Fibroblast of pulmonary artery (primary cell): ENCODE measurements at regions not wholly inside any gene's neighbourhood (a gene's known extent, or its start where the extent isn't known, plus 50 kb on each side); places are given as distances from the start of the nearest gene placed in this dataset.

Experiments used
- DNase-seq: peaks from one replicate; pipeline ENCODE4 v3.0.0-alpha.2; 2010; ENCODE audit warnings: low read depth
- H3K4me3 ChIP-seq: replicated peaks from 2 replicates; pipeline ENCODE4 v1.5.1; 2011; ENCODE audit warnings: low read depth, mild to moderate bottlenecking, control low read depth, low read length, moderate library complexity
- TF ChIP-seq, protein P1 (sequence below): IDR thresholded peaks from 2 replicates; pipeline ENCODE4 v1.5.1; 2011; ENCODE audit warnings: mild to moderate bottlenecking, control low read depth, low read length, inconsistent platforms; ENCODE audit errors: missing control alignments

DNA sequence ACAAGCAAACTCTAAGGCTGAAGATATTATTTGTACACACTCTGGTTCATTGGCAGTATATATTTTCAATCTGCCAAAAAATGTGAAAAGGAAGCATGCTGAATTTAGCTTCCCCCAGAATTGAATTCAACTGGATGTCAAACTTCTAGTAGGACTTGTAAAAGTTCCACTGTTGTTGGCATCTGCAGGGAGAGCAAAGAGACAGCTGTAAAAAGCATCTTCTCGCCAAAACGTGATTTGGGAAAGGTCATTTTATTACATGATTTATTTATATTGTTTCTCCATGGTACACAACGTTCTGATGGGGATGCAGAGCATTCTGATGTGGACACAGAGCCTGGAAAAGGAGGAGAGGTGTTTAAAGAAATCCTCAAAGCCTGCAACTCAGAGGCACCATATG is 196.7 kb upstream of the ADAMTS9 start:
- H3K4me3 ChIP-seq = no peak overlapping the region
- TF ChIP-seq, protein P1, sequence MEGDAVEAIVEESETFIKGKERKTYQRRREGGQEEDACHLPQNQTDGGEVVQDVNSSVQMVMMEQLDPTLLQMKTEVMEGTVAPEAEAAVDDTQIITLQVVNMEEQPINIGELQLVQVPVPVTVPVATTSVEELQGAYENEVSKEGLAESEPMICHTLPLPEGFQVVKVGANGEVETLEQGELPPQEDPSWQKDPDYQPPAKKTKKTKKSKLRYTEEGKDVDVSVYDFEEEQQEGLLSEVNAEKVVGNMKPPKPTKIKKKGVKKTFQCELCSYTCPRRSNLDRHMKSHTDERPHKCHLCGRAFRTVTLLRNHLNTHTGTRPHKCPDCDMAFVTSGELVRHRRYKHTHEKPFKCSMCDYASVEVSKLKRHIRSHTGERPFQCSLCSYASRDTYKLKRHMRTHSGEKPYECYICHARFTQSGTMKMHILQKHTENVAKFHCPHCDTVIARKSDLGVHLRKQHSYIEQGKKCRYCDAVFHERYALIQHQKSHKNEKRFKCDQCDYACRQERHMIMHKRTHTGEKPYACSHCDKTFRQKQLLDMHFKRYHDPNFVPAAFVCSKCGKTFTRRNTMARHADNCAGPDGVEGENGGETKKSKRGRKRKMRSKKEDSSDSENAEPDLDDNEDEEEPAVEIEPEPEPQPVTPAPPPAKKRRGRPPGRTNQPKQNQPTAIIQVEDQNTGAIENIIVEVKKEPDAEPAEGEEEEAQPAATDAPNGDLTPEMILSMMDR = no peak
- no peak for DNase-seq

DNA sequence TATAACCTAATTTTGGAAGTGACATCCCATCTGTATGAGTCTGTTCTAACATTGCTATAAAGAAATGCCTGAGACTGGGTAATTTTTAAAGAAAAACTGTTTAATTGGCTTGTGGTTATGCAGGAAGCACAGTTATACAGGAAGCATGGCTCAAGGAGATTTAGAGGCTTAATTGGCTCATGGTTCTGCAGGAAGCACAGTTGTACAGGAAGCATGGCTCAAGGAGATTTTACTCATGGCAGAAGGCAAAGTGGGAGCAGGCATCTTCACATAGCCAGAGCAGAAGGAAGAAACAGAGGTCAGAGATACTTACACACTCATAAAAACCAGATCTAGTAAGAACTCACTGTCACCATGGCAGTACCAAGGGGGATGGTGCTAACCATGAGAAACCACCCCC is 193.1 kb upstream of the ADAMTS9 start:
- TF ChIP-seq, protein P1 = no peak
- H3K4me3 ChIP-seq = no peak overlapping the region
- DNase-seq = no peak

DNA sequence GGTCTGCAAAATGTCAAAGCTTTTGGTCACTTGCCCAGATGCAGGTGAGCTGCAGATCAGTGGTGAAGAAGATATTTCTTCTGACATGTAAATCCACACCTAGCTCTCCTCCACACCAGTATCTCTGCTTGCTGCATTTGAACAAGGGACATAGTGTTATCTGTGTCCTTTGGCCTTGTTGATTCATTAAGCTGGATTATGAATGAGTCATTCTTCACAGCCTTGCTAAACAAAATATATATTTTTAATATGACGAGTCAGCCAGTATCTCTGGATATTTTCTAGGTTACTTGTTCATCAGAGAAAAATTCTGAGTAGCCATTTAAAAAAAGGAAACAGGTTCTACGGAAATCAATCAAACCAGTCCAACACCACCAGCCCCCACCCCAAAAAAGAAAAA is 190.6 kb upstream of the ADAMTS9 start:
- TF ChIP-seq, protein P1 = no peak
- peak; percentile 38 for DNase-seq
- no peak overlapping the region for H3K4me3 ChIP-seq

DNA sequence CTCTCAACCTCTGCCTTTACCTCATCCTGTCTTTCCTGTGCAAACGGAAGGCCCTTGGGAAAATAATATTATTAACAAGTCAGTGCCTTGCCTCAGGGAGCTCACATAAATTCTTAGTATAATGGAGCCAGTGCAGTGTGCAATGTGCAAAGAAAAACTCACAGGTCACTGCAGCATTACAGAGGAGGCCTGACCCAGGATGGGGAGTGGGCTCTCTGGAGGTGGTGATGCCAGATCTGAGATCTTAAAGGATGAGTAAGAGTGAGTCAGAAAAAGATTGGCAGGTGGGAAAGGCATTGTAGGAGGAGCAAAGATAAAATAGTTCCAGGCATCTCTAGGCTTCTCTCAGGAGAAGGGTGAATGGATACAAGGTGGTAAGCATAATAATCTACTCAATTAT is 185.6 kb upstream of the ADAMTS9 start:
- TF ChIP-seq, protein P1 = no peak
- H3K4me3 ChIP-seq = no peak overlapping the region
- DNase-seq = no peak

DNA sequence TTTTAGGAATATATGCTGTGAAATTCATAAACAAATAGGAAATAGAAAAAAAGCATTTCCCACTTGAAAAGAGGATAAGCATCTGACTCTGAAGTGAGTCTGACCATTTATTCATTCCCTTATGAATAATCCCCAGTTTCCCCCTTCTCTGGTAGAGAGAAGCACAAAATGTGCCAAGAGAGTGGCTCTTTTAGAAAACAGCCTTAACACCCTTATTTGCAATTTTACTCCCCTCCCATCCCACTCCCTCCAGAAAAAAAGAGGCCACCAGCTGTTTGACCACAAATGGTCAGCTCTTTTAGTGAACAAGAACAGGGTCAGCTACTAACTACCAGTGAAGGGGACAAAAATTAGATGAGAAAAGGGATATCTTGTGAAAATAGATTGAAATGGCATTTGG is 184.5 kb upstream of the ADAMTS9 start:
- no peak overlapping the region for H3K4me3 ChIP-seq
- TF ChIP-seq, protein P1 = no peak
- no peak for DNase-seq

DNA sequence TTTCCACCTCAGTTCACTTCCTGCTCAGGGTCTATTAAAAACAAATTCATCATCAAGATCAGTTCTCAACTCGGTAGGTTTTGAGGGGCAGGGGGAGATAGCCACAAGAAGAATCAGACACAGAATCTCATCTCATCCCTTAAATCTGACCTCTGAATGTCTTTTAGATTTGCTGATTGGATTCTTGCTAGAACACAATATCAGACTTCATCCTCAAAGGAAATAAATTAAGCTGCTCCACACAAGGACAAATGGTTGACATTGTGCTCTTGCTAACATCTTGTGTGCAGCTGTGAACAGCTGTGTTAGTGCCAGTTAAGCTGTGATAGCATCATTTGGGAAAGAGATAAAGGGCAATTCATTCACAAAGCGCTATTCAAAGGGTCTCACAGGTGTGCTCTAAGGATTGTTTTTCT is 184.0 kb upstream of the ADAMTS9 start:
- DNase-seq = no peak
- TF ChIP-seq, protein P1 = no peak
- no peak overlapping the region for H3K4me3 ChIP-seq

DNA sequence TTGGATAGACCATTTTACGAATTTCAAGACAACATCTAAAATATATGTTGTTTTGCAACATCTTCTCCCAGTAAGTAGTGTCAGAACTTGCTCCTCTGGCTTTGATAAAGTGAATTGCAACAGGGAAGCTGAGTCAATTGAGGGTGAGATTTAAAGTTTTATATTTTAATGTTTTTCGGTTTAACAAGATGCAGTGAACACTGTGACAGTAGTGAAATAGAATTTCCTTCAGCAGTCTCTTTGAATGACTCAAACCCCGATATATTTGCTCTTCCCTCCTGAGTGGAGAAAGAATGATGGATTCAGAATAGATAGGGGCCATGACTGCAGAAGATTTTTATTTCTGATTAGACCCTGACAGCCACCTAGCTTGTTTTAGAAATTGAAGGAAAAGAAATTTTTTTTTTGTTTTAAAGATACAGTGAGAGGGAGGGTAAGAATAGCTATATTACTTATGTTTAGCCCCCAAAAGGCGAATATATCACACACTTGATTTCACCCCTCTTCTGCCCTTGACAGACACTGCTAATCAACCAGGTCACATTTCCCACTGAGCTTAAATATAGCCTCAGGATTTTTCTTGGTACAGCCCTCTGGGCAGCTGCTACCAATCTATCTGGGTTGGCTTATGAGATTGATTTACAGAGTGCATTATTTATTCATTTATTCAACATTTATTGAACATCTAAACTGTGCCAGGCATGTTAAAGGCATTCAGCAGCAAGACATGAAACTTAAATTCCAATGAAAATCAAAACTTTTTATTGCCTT is 183.3 kb upstream of the ADAMTS9 start:
- TF ChIP-seq, protein P1 = no peak
- DNase-seq = no peak
- H3K4me3 ChIP-seq = no peak overlapping the region
